Fibroblast of skin of back (primary cell): ENCODE measurements at regions not wholly inside any gene's neighbourhood (a gene's known extent, or its start where the extent isn't known, plus 50 kb on each side); places are given as distances from the start of the nearest gene placed in this dataset.
A peak's percentile ranks its signal among the peaks of the same experiment; 100 is the strongest.

Source experiments
- DNase-seq: peaks from one replicate; pipeline ENCODE4 v3.0.0-alpha.2; 2013

DNA sequence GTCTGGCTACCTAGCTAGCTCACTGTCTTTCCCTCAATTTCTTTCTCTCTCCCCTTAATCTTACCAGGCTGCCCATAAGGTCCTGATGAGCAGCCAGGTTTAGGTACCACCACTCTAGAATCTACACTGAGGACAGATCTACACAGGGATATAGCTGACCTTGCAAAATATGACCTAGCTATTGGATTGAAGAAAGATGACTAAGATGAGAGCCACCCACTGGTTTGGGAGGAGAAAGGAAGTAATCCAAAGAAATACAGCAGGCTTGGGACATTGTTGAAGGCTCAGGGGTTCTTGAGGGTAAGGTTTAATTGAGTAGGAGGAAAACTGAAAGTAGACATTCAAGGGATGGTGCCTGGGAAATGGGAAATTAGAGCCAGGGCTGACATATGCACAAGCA is 142.0 kb upstream of the TMC3 start:
- DNase-seq = peak; percentile 52

DNA sequence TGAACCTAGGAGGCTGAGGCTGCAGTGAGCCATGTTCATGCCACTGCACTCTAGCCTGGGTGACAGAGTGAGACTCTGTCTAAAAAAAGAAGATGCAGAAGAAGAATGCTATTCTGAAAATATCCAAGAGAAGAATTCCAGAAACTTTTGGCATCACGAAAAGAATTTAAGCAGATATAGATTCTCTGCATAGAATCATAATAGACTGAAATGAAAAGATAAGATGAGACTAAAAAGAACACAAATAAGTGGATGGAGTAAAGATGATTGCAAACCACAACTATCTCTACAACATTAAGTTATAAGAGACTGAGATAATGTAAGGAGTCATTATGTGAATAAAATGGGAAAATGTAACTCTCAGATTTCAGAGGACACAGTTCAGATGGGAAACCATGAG is 140.7 kb upstream of the TMC3 start:
- DNase-seq = peak; percentile 67

- DNase-seq = peak; percentile 87
Measured at GRCh38 chr15:81511138-81511537, 137.1 kb upstream of the TMC3 start.

DNA sequence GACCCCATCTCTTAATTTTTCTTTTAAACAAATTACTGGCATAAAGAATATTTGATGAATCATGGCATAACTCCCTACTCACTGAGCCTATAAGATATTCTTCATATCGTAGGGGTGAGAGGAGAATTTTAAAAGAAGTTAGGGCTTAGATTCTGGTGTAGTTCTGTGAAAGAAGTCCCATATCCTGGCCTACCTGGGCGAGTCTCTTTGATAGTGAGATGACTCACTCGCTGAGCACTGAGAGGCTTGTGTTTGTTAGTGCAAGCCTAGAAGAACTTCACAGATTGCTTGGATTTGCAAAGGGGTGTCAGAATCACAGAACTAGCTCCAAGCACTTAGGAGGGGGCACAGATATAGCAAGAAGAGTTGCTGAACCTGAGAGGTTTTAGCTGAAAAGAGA is 133.8 kb upstream of the TMC3 start:
- DNase-seq = no peak

- DNase-seq = no peak
Measured at GRCh38 chr15:81506936-81507335, 132.9 kb upstream of the TMC3 start.

DNA sequence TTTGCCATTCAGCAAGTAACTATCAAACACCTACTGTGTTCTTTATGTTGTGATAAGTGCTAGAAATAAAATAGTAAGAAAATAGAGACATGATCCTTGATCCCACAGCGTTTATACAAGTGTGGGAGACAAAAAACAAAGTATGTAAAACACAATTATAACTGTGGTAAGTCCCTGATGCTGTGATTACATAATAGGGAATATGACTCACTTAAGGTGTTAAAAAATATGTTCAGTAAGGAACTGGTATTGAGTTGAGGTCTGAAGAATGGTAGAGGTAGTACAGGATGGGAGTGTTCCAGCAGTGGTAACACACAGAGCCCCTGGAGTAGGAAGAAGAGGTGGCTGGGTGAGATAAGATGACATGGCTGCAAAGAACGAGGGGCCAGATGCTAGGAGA is 132.1 kb upstream of the TMC3 start:
- no peak for DNase-seq

DNA sequence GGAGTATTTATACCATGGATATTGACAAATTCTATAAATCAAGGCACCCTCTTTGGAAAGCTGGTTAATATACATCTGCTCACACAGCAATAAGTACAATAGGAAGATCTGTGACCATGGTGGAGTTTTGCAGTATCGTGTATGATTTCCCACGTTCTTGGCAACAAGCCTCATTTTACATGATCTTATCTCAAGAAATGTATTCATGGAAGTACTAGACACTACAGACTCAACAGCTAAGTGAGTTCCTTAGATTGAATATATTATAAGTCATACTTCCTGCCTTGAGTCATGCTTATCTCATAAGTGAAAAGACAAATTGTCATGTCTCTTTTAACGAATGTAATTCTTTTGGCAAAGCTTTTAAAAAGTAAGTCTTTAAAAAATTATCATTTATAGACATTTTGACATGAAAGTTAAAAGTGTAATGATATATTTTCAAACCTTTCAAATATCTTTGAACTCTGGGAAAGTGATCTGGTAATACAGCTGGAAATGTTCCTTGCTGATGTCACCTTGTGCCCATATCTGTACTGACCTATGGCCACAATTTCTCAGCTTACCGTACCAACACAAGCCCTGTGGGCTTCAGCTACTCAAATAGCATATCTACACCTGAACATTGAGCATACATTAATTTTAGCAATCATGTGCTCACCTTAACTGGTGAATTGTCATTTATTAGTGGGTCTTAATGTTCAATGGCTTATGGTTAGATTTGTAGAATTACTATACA is 130.3 kb upstream of the TMC3 start:
- DNase-seq = peak; percentile 86

DNA sequence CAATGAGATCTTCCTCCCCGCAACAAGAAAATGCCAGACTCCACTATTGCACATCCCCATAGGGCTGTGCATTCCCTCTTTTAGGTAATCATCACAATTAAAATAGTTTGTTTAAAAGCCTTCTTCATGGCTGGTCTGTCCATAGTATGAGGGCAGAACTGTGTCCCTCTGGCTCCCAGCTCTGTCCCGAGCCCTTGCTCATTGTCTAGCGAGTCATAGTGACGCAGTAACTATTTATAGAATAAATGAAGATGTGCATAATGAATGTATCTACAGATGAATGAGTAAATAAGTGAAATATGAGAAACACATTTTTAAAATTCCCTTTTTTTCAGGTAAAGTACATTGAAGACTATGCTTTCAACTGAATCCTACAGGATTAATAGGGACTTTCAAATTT is 128.4 kb upstream of the TMC3 start:
- peak; percentile 50 for DNase-seq

GRCh38 chr15:81500081-81500480 is 126.1 kb upstream of the TMC3 start:
- DNase-seq = no peak

DNA sequence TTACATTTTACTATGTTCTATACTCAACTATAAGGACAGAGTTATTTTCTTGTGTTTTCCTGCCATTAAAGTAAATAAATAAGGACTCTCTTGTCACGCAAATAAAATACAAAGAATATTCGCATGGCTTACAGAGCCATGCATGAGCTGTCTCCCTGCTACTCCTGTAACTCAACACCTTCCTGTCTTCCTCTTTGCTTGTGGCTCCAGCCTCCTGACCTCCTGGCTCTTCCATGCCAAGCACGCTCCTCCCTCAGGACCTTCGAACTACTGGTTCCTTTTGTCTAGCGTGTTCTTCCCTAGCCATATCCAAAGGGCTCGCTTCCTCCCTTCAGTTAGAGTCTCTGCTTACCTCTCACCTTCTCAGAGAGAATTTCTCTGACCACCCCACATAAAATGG is 124.3 kb upstream of the TMC3 start:
- DNase-seq = no peak

DNA sequence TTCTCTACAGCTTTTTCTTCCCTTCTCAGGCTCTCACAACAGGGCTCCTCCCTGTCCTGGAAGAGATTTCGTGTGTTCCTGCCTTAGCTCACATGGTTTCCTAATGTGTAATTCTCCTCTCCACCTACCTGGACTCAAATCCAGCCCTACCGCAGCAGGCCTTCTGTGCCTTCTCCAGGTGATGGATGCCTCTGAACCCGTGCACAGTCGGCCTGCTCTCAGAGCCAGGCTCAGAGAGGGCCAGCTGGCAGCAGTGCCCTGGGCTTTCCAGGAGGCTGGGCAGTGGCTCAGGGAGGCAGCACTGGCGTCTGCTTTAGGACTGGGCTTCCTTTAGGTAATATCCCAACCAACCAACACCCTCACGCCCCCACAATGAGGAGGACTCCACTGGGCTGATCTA is 123.2 kb upstream of the TMC3 start:
- DNase-seq = no peak

DNA sequence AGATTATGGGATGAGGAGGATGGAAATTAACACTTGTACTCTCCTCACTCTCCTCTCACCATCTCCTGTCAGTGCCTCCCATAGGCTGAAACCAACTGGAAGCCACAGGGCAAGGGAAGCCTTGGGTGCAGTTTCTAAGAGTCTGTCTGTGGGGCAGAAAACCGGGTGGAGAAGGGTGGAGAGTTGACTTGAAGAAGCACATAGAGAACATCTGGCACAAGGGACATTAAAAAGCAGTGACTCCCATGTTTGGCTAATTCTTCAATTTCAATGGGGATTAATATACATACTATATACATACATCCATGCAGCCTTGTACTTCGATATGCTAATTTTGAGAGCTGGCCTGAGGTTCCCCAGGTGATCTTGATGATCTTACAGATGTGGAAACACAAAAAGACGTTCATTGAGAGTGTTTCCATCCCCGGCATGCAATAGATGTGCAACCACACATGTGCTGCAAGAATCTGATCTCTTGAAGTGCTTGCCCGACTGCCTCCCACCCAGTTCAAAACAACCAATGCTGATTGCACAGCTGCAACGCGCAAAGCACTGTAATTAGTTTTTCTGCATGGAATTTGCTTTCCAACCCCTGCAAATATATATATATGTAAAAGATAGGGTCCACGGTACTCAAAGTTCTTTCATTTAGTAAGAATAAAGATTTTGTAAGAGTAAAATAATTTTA is 121.9 kb upstream of the TMC3 start:
- no peak for DNase-seq

- DNase-seq = no peak
Measured at GRCh38 chr15:81492969-81493645, 119.1 kb upstream of the TMC3 start.

- DNase-seq = peak; percentile 40
Measured at GRCh38 chr15:81492331-81492968, 118.4 kb upstream of the TMC3 start.

GRCh38 chr15:81491414-81492096 is 117.5 kb upstream of the TMC3 start:
- DNase-seq = no peak

GRCh38 chr15:81485806-81486205 is 111.8 kb upstream of the TMC3 start:
- no peak for DNase-seq

GRCh38 chr15:81484086-81484955 is 110.3 kb upstream of the TMC3 start:
- DNase-seq = no peak

DNA sequence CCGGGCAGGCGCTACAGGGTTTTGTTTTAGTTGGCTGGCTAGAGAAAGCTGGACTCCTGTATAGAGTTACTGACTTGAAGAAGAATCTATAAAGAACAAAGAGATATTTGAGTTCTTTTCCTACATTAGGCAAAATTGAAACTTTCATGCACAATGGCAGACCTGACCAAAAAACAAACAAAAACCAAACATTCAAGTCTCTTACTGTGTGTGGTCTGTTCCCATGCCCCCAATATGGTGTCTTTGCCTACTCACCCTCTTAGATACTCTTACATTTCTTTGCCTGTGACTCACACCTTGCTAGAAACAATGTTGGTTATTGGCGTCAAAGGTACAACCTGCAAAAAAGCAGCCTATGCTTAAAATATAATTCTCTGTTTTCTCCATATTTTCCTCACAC is 109.5 kb upstream of the TMC3 start:
- no peak for DNase-seq

GRCh38 chr15:81481346-81481745 is 107.3 kb upstream of the TMC3 start:
- DNase-seq = no peak

GRCh38 chr15:81480645-81481053 is 106.6 kb upstream of the TMC3 start:
- DNase-seq = peak; percentile 66

DNA sequence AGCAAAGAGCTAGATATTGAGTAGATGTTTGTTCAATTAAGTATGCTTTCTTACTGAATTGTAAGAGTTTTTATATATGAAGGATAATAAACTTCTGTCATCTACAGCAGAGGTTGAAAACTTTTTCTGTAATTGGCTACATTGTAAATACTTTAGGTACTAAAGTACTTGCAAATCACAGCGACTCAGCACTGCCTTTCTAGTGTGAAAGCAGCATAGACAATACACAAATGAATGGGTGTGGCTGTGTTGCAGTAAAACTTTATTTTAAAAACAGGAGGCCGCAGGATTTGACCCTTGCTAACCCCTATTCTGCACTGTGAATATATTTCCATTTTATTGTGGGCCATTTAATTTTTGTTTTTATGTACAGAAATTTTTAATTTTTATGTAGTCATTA is 104.3 kb upstream of the TMC3 start:
- DNase-seq = peak; percentile 9

- DNase-seq = peak; percentile 36
Measured at GRCh38 chr15:81475926-81476325, 101.9 kb upstream of the TMC3 start.
